GM21717 (cell line): ENCODE measurements at regions not wholly inside any gene's neighbourhood (a gene's known extent, or its start where the extent isn't known, plus 50 kb on each side); places are given as distances from the start of the nearest gene placed in this dataset.
"Not testable (repeated sequence)": the region's sequence is repeated elsewhere in the genome, so short reads cannot be mapped to it uniquely, and the experiment has no call there.

Source experiments
- ATAC-seq: cut with Tn5 transposase; IDR thresholded peaks from one replicate; pipeline ENCODE4 v1.9.1; 2021; ENCODE audit warnings: mild to moderate bottlenecking, moderate library complexity; ENCODE audit not compliant: unreplicated experiment

DNA sequence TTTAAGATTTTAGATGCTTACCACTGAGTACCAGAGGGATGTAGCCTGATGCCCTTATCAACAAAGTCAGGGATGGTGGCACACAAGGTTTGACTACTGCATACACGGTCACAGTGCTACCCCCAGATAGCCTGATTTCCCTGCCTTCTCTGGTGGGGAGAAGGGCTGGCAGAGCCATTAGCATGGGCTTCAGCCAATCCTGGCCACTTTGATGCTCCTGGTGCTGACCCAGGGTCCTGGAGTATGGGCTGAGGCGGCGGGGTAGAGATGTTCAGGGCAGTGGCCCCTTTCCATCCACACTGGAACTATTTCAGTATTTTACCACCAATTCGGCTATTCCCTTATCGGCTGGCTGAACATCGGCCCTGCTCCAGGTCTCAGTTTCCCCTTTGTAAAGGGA is 83.2 kb downstream of the POTEB3 start:
- ATAC-seq, result not testable (repeated sequence)

DNA sequence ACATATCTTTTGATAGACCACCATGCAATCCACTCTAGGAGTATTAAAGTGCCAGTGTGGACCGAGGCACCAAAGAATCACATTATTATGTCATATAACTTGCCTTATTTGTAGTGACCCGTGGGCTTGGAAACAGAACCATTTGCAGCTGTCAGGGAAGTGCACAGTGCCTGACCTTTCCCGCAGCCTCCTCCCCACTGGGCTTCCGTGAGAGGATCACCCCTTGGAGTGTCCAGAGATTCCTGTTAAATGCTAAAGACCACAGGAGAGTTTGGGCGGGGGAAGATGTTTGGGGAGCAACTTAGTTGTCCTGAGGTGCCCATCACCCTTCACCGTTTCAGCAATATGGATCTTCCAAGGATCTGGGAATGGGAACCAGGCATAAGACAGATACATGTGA is 84.4 kb downstream of the POTEB3 start:
- not testable (repeated sequence) for ATAC-seq

DNA sequence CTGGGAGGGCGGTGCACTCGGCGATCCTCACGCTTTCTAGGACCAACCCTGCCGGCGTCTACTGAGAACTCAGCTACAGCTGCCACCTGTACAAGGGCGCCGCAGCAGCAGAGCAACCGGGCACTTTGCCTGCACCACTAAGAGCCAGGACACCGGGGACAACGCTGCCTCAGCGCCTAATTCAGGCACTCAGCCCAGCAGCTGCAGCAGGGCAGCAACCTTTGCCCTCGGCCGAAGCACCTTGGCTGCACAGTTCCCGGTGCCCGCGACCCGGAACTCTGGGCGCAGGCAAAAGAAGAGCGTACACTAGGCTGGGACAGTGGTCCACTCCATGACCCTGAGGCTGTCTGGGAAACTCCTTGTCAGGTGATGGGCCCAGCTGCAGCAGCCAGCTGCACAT is 85.7 kb downstream of the POTEB3 start:
- ATAC-seq, result not testable (repeated sequence)

DNA sequence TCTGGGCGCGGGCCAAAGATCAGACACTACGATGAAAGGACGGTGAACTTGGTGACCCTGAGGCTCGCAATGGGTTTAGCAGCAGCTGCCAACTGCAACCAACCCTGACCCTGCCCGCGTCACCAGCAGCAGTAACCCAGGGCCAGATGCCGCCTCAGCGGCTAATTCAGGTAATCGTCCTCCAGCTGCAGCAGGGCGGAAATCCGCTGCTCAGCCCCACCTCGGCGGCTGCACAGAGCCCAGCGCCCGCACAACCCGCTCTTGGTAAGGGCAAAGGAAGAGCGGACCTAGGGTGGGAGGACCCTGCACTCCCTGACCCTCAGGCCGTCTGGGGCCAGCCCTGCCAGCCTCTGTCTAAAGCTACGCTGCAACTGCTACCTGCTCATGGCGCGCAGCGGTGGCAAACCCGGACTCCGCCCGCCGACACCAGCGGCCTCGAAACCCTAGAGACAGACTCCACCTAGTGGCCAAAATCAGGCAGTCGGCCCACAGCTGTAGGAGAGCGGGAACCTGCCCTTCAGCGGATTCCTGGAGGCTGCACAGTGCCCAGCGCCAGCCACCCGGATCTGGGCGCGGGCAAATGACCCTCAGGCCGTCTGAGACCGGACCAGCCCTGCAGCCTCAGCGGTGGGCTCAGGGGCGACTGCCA is 87.5 kb downstream of the POTEB3 start:
- ATAC-seq, result not testable (repeated sequence)

DNA sequence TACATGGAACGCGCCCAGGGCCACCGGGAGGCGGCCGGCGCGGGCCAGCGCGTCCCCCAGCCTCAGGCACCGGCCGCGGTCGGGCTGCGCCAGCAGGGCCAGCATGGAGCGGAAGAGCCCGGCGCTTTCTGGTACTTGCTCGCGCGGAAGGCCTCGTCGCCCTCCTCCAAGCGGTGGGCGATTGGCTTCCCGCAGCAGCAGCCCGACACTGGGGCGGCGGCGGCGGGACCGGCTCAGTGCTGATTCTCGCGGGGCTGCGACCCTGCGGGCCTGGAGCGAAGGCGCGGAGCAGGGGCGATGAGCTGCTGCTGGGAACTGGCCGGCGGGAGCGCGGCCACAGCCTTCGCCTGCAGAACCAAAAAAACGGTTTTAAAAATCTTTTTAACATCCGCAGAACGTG is 95.3 kb downstream of the POTEB3 start:
- ATAC-seq, result not testable (repeated sequence)

DNA sequence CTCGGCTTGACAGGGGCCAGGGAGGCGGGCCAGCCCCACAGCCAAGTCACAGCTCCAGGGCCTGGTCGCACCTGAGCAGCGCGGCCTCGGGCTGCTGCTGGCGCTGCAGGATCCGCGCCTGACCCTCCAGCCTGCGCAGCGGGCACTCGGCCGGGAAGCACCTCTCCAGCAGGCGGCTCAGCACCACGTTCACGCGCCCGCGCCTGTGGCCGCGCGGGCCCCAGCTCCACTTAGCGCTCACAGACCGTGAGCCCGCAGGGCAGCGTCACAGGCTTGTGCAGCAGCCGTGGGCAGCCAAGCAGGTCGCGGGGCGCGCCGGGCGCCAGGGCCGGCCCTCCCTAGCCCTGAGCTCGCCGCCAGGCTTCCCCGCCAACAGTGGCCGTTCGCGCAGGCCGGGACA is 95.8 kb downstream of the POTEB3 start:
- ATAC-seq, result not testable (repeated sequence)

DNA sequence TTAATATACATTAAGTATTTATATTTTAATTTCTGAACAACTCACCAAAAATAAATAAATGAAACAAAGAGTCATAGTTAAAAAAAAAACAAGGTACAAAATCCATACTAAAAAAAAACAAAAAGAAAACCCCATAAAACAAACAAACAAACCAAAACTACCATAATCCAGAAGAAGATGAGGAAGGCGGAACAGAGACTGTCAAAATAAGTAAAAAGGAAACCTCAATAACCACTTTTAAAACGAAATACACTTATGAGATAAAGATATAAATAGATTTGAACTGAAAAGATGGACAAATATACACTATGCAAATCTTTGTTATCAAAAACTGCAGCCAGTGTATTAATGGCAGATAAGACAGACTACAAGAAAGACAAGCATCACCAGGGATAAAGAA is 103.3 kb downstream of the POTEB3 start:
- not testable (repeated sequence) for ATAC-seq

DNA sequence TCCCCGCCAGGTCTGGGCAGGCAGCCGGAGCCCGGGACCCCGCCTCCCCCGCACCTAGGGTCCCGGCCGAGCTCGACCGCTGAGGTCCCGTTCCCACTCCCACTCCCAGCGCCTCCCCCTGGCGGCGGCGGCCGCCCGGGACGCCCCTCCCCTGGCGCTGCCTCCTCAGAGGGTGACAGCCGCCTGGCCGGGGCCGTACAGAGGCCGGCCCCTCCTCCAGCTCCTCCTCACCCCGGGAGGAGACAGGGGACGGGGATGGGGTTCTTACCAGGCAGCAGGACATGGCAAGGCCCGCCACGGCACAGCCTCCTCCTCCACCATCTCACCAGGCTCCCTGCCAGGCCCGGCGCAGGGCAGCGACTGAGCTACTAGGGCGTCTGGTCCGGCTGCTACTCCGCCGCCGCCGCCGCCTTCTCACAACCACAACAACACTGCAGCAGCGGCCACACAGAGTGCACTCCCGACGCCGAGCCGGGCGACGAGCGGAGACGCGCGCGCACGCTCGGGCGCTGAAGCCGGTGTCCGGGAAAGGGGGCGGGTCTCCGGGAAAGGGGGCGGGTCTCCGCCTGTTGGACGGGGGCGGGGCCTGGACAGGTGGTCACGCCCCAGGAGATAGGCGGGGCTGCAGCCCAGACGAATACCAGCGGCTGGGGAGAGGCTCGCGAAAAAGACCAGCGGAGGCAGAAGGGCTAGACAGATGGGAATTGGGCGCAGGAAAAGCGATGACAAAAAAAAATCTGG is 115.4 kb downstream of the POTEB3 start:
- ATAC-seq, result not testable (repeated sequence)

DNA sequence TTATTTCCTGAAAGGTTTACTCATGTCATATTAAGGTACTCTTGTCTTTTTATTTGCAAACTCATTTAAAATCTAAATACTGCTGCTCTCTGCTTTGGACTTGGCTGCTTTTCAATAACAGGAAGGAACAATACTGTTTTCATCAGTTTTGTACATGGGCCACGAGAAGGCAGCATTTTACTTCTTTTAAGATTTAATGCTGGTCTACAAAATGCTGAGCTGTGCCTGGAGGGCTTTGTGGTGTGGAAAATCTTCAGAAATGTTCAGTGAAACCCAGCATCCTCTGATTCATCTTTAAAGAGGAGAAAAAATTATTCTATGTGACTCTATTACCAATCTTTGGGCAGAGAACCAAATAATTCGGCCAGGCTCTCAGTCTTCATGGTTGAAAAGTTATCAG is 155.9 kb downstream of the POTEB3 start:
- ATAC-seq, result peak; percentile 39

DNA sequence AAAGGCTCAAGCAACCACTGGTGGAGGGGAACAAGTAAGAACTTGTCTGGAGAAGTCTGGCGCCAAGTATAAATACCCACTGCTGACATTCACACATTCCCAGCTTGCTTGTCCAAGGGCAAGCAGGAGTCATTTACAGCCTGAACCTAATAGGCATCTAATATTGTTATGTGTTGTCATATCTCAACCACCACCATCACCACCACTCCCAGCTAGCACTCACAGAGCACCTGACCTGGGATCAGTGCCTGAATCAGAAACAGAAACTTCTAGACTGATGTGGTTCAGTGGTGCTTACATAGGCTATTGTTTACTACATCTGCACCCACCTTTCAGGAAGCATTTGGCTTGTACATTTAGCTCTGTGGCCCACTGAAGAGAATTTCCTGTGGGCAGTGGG is 157.1 kb downstream of the POTEB3 start:
- ATAC-seq, result peak; percentile 94

DNA sequence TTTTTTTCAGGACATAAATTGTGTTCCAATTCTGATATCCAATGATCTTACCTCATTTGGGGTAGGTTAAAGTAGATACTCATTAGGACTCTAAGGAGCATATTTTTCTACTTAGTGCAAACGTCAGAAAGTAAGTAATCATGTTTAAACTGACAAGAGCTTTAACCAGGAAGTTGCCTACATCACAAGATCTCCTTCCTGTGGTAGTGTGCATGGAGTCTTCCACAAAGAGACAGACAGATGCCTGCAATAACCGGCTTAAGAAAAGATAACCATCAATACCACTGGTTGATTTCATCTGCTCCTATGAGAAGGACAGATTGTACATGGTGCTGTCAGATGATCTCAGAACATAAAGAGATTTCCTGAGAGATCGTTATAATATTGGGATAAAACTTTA is 160.0 kb downstream of the POTEB3 start:
- ATAC-seq, result not testable (repeated sequence)

DNA sequence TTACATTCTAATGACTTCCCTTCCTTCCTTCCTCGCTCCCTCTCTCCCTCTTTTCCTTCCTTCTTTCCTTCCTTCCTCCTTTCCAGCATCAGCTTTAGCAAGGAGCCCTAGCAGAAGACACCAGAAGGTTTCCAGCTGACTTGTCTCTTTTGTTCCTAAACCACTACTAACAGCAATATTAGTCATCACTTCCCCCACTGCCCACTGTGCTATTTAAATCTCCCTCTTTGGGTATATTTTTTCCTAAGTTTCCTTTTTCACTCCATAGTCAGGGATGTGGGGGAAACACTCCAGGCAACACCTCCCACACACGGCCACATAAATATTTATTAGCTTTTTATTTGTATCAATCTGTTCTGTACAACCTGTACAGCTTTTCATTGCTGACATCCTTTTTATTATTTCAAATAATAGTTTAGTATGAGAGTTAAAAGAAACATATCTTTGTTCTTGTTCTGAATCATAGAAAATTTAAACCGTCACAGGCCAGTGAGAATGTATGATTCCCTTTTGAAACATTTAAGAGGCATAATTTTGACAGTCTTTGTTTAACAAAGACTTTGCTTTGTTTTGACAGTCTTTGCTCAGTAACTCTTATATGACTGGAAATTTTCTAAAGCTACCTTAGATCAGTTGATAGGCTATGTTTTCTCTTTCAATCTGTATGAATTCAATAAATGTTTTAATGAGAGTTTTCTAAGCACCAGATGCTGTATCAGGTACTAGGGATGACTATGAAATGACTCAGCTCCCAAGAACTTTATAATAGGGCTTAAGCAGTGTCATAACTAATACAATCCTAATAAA is 167.9 kb downstream of the POTEB3 start:
- peak; percentile 77 for ATAC-seq

DNA sequence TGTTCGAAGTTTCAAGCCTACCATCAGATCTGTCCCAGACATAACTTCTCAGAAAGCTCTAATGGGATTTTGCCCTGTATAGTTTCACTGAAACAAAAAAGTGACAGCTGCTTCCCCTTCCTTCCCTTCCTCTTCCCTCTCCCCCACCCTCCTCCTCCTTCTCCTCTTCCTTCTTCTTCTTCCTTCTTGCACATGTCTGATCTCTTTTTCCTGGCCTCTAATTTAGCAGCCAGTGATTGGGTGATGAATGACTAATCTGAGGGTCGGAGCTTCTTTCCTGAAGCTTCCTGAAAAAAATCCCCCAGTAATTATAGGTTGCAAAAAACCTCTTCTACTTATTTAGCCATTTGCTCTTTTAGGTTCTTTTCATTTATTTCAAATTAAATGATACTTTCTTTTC is 168.7 kb downstream of the POTEB3 start:
- no peak for ATAC-seq

DNA sequence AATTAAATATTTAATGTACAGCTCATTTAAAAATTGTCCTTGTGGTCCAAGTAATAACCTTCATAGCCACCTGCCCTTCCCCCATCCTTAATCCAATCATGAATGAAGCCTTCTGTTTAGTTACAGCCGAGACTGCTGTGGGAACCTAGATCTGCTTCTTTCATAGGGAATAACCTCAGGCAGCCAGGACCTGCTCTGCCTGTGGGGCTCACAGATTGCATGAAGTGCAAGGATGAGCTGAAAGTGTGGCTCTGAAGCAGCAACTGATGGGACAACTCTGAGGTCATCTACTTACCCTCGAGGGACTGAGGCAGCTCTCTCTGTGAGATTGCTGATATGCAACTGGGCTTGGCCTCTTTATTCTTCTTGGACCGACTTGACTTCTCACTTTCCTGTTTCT is 169.8 kb downstream of the POTEB3 start:
- no peak for ATAC-seq

DNA sequence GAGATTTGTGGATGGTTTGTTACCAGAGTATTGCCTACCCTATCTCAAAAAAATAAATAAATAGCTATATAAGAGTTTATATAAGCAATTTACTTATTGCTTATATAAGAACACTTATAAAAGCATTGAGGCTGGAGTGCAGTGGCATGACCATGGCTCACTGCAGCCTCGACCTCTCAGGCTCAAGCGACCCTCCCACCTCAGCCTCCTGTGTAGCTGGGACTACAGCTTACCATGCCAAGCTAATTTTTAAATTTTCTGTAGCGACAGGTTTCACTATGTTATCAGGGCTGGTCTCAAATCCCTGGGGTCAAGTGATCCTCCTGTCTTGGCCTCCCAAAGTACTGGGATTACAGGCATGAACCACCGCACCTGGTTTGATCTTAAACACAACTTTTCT is 170.6 kb downstream of the POTEB3 start:
- ATAC-seq, result not testable (repeated sequence)

DNA sequence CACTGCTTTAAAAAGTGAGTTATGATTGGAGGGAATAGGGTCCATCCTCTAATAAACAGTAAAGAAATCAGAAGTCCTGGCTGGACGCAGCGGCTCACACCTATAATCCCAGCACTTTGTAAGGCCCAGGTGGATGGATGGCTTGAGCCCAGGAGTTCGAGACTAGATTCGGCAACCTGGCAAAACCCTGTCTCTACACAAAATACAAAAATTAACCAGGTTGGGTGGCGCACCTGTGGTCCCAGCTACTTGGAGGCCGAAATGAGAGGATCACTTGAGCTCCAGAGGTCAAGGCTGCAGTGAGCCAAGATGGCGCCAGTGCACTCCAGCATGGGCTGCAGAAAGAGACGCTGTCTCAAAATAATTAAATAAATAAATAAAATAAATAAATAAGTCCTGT is 171.2 kb downstream of the POTEB3 start:
- no peak for ATAC-seq

DNA sequence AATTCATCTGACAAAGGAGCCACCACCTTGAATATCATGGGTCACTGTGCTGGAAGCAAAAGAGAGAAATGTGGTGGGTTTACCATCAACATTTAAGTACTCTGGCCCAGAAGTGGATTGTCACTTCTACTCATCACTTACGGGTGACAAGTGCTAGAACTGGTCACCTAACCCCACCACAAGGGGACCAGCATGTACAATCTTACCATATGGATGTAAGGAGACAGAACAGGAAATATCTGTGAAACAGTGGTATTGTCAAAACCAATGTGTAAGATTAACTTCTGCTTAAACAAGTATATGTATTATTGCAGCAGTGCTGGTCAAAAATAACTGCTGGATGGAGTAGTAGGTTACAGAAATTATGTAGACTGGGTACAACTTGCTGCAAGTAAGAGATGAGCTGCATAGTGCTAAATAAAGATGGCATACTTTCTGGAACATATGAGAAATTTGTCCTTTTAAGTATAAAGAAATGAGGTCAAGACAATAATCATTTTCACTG is 171.8 kb downstream of the POTEB3 start:
- no peak for ATAC-seq

DNA sequence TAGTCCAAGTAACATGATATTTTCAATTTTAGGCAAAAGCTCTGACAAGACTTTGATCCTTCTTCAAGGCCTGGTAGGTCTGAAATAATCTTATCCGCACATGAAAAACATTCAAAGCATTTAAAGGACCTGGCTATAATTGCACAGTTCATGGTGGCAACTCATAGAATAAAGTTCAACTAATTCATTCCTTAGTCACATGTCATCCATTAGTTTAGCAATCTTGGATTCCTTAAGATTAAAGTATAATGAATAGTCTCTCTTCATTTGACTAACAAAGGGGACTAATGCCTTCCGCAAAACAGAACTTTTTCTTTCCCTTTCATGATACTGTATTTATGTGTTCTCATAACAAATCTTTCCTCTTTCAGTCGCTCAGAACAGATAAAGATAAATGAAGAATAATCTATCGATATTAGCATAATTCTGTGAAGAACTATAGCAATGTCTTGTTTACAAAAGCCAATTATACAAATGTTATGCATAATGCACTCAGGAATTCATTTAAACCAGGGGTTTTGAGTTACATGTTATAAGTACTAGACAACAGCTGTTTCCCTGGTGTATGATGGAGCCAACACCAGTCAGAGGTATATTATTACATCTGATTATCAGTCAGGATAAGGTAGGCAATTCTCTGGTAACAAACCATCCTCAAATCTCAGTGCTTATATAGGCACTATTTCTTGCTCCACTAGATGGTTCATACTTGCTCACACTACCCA is 172.5 kb downstream of the POTEB3 start:
- ATAC-seq, result no peak

DNA sequence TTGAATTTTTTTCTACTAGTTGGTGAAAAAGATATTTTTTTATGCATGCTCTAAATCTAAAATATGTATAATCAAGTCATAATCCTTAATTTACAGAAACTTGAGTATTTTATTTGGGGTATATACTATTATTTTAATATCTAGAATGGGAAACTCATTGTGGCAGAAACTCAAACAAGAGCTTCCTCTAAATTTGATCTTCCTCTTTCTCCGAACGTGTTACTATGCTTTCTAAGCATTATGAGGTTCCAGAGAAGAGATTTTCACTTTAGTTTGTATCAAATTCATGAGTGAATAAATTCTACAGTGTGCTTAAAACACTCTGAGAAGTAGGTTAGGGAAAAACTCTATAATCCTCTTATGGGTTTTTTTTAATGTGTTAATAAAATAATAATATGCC is 173.1 kb downstream of the POTEB3 start:
- ATAC-seq, result no peak

DNA sequence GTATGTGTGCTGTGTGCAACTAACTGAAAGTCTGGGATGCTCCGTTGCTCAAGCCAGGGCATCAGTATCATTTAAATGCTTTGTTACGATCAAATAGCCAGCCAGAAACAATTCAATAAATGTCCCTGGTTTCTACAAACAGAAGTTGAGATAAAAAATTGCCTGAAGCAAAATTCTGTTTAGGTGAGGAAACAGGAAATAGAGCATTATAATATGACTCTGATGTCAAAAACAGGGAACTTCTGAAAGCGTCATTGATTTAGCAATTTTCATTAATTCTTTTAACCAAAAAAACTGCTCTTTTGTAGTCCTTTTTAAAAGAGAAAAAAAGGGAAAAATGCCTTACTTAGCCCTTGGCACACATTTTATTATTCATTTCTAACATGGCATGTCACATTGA is 174.7 kb downstream of the POTEB3 start:
- not testable (repeated sequence) for ATAC-seq

DNA sequence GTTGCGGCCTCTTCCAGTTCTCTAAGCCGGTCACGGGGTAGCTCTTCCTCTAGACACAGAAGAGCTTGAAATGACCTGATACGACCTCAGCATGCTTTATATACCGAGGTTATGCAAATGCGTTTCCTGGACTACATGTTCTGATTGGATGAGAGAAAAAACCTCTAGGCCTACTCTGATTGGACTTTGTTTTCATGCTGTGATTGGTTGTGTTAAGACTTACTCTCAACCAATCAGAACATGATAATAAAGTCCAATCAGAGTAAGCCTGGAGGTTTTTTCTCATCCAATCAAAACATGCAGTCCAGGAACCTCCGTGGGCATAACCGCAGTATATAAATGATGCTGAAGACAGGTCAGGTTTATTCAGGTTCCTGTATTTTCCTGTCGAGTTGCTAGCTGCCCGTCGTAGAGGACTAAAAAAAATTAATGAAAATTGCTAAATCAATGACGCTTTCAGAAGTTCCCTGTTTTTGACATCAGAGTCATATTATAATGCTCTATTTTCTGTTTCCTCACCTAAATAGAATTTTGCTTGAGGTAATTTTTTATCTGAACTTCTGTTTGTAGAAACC is 177.4 kb downstream of the POTEB3 start:
- no peak for ATAC-seq
